ENCODE measurements at regions not wholly inside any gene's neighbourhood (a gene's known extent, or its start where the extent isn't known, plus 50 kb on each side); places are given as distances from the start of the nearest gene placed in this dataset.
A peak's percentile ranks its signal among the peaks of the same experiment; 100 is the strongest.

DNA sequence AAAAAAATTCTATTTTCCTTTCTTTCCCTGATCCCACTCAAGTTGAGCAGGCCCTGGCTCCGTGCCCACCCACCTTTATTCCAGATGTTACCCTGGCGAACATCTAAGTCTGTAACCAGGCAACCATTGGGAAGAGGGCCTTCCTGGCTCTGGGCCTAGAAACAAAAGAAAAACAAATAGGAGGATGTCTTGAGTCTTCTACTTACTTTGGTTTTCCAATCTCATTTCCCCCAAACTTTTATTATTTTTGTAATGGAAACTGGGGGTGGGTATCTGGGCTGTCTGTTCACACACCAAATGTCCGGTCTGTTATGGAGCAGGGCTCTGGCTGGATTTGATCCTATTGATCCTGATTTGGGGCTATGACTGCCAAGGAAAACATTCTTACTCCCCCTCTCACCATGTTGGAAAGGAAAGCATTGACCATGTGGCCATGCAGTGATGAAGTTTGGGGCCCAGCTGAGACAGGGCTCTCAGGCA lies 744.1 kb downstream of the DHX35 start:
- peak; percentile 75 for DNase-seq (ENCODE audit: low read depth, low spot score)
- Histone ChIP-seq H2AFZ (ENCODE audit: low read depth, low read length) (no peak overlapping the region), H3K9me1 (replicated peaks; ENCODE audit: control insufficient read depth, extremely low read depth, insufficient read depth, low read length) (no peaks in the 10 kb centered on the region), H3K27me3 (ENCODE audit: control insufficient read depth in 2 of 2, insufficient read depth in 2 of 2, low read length in 2 of 2) (no peaks in the 10 kb centered on the region), H3K9me3 (replicated peaks; ENCODE audit: control insufficient read depth, insufficient read depth, low read length) (no peaks in the 10 kb centered on the region), H4K20me1 (replicated peaks; ENCODE audit: control insufficient read depth, extremely low read depth, insufficient read depth, low read length) (no peaks in the 10 kb centered on the region), H3K36me3 (ENCODE audit: control insufficient read depth in 2 of 2, extremely low read depth in 1 of 2, insufficient read depth in 2 of 2, low read length in 2 of 2) (no peaks in the 10 kb centered on the region), H3K4me2 (ENCODE audit: insufficient read depth, low read length) (no peak overlapping the region), H3K9ac (replicated peaks; ENCODE audit: extremely low read depth, insufficient read depth, low read length) (no peak overlapping the region), H3K27ac (ENCODE audit: insufficient read depth, low read depth, low read length) (no peak overlapping the region), H3K4me3 (replicated peaks in 1 of 3; ENCODE audit: insufficient read depth in 1 of 3, low read depth in 1 of 3, low read length in 3 of 3) (no peak overlapping the region), H3K79me2 (ENCODE audit: control insufficient read depth, insufficient read depth, low read length) (no peaks in the 10 kb centered on the region), H3K4me1 (ENCODE audit: control insufficient read depth, extremely low read depth, insufficient read depth, low read length) (no peaks in the 10 kb centered on the region)
- ChIA-PET POLR2A (no interaction called here), CTCF (no interaction called here)
- no TSS peak for BruUV-seq (replicated peaks)
- TF ChIP-seq POLR2AphosphoS5 (IDR thresholded peaks at IDR 0.05; ENCODE audit: insufficient read depth, low read depth, low read length) = no peak
- TF ChIP-seq, protein P1, sequence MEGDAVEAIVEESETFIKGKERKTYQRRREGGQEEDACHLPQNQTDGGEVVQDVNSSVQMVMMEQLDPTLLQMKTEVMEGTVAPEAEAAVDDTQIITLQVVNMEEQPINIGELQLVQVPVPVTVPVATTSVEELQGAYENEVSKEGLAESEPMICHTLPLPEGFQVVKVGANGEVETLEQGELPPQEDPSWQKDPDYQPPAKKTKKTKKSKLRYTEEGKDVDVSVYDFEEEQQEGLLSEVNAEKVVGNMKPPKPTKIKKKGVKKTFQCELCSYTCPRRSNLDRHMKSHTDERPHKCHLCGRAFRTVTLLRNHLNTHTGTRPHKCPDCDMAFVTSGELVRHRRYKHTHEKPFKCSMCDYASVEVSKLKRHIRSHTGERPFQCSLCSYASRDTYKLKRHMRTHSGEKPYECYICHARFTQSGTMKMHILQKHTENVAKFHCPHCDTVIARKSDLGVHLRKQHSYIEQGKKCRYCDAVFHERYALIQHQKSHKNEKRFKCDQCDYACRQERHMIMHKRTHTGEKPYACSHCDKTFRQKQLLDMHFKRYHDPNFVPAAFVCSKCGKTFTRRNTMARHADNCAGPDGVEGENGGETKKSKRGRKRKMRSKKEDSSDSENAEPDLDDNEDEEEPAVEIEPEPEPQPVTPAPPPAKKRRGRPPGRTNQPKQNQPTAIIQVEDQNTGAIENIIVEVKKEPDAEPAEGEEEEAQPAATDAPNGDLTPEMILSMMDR (IDR thresholded peaks at IDR 0.05; ENCODE audit: extremely low read depth in 1 of 2, insufficient read depth in 1 of 2, low read depth in 1 of 2, low read length in 2 of 2) = no peak
- TF ChIP-seq, protein P2, sequence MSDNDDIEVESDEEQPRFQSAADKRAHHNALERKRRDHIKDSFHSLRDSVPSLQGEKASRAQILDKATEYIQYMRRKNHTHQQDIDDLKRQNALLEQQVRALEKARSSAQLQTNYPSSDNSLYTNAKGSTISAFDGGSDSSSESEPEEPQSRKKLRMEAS (IDR thresholded peaks at IDR 0.05; ENCODE audit: insufficient read depth, insufficient read length) = no peak
- no peak for TF ChIP-seq JUN (IDR thresholded peaks at IDR 0.05; ENCODE audit: borderline replicate concordance, insufficient read depth, insufficient read length, low read depth)
- TF ChIP-seq POLR2A (IDR thresholded peaks at IDR 0.05; ENCODE audit: low read depth, low read length) = no peak
- no peak for TF ChIP-seq EZH2 (IDR thresholded peaks at IDR 0.05; ENCODE audit: borderline replicate concordance, low read depth, low read length, severe bottlenecking)
- TF ChIP-seq FOS (IDR thresholded peaks at IDR 0.05; ENCODE audit: borderline replicate concordance, insufficient read depth, low read length) = no peak
- no peak for TF ChIP-seq GATA2 (IDR thresholded peaks at IDR 0.05; ENCODE audit: insufficient read depth, insufficient read length, low read depth, low read length)
- no peak for TF ChIP-seq MYC (IDR thresholded peaks at IDR 0.05; ENCODE audit: low read depth, low read length)
- FAIRE-seq = no peak
- intact Hi-C loops (cut with micrococcal nuclease) (no loop called here), dilution Hi-C loops (cut with MboI; ENCODE audit: extremely low pct_ligation_motif_present, low sequenced_read_pairs) (no loop called here)
